Testis (tissue), 2 donors: ENCODE measurements at regions not wholly inside any gene's neighbourhood (a gene's known extent, or its start where the extent isn't known, plus 50 kb on each side); places are given as distances from the start of the nearest gene placed in this dataset.

Source experiments
- DNase-seq: peaks from one replicate; pipeline ENCODE4 v3.0.0-alpha.2; 2019
- H3K27ac ChIP-seq, 2 donors: fragments of 200-600 bp; sonication (generic); one replicate each; pipeline ENCODE4 v1.5.1; 2019
- H3K27me3 ChIP-seq: fragments of 200-600 bp; sonication (generic); one replicate; pipeline ENCODE4 v1.5.1; 2019
- H3K36me3 ChIP-seq: fragments of 200-600 bp; sonication (generic); one replicate; pipeline ENCODE4 v1.5.1; 2017; ENCODE audit warnings: low read depth; ENCODE audit errors: missing control alignments
- H3K4me1 ChIP-seq: fragments of 200-600 bp; sonication (generic); one replicate; pipeline ENCODE4 v1.5.1; 2019
- H3K4me3 ChIP-seq, 2 donors: fragments of 200-600 bp; sonication (generic); one replicate each; pipeline ENCODE4 v1.5.1; 2017 to 2019
- H3K9me3 ChIP-seq: fragments of 200-600 bp; sonication (generic); one replicate; pipeline ENCODE4 v1.5.1; 2017
- CTCF ChIP-seq, 3 experiments: fragments of 450-650 bp in 2 of 3; fragments of 200-600 bp in 1 of 3; sonication (generic) in 1 of 3; IDR thresholded peaks; one replicate each; pipeline ENCODE4 v1.5.1; 2016 to 2019; ENCODE audit warnings: antibody characterized with exemption in 3 of 3, mild to moderate bottlenecking in 2 of 3, moderate library complexity in 1 of 3
- POLR2A ChIP-seq: fragments of 450-650 bp; IDR thresholded peaks from one replicate; pipeline ENCODE4 v1.6.1; 2017; ENCODE audit warnings: antibody characterized with exemption, mild to moderate bottlenecking, moderate library complexity
- WGBS, 2 donors: methylation state at CpG; one replicate each; pipeline ENCODE4 v1.1.5; 2018; 5-methylcytosine and 5-hydroxymethylcytosine counted together
- intact Hi-C: fragments of 100-400 bp; cut with DNase I; formaldehyde crosslinking; loops from one replicate; pipeline ENCODE4 v1.15.1; 2023; ENCODE audit warnings: low total_unique reads

DNA sequence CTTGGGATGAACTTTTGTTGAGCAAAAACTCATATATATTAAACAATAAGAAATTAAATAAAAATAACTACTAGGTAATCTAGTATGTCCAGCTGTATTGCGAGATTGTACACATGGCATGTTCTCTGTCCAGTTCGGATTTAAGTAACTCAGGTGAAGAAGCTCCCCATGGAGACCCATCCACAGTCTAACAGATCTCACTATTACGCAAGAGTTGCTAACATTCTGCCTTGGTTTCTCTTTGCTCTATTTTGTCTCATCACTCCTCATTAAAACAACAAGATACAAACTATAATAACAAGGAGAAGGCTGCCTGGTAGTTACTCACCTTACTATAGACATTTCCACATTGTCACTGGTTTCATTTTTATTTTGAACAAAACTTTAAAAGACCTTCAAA lies 1372.3 kb upstream of the CELF2 start:
- TF ChIP-seq POLR2A, result no peak
- TF ChIP-seq CTCF (IDR thresholded peaks at IDR 0.05), result no peak
- WGBS, 2 donors, result 87 to 93% methylated on average over 3 of the region's 3 CpGs
- intact Hi-C loops, result no loop called here

DNA sequence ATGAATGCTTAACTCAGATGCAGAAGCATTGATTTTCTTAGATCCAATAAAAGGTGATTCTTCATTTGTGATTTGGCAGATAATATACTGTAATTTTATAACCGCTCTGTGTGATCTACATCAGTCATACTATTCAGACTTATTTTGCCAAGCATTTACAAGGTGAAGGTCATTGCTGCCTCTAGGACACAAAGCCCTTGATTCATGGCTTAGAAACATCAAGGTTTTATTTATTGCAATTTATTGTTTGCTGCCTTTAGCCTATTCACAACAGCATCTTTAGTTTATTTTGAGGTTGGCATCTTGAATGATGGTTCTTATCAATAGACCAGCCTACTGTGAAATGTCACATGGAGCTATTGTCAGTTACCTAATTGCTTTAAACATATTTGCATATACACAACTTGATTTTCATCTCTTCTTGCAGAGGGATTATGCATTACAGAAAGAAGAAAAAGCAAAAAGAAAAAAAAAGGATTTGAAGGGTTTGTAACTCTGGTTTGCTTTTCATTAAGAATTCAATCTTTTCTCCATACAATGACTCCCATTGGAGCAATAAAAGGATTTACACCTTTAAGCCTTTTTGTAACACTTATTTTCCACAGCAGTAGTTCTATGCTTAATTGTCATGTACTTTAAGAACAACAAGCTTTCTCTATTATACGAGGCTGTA lies 1371.6 kb upstream of the CELF2 start:
- no peaks in the 10 kb centered on the region for H3K9me3 ChIP-seq
- H3K36me3 ChIP-seq, result no peaks in the 10 kb centered on the region
- 65 to 68% methylated on average over 2 of the region's 2 CpGs for WGBS, 2 donors
- H3K27me3 ChIP-seq, result no peaks in the 10 kb centered on the region
- intact Hi-C loops, result no loop called here
- H3K4me1 ChIP-seq, result no peaks in the 10 kb centered on the region
- DNase-seq, result no peak
- H3K27ac ChIP-seq, result no peak overlapping the region
- TF ChIP-seq POLR2A (no peak), CTCF (IDR thresholded peaks at IDR 0.05) (no peak)
- H3K4me3 ChIP-seq, result no peak overlapping the region

More for the DNA sequence above, 1372.3 kb upstream of the CELF2 start:
- H3K4me3 ChIP-seq, result no peak overlapping the region
- H3K36me3 ChIP-seq, result no peaks in the 10 kb centered on the region
- no peaks in the 10 kb centered on the region for H3K9me3 ChIP-seq
- no peak overlapping the region for H3K27ac ChIP-seq
- no peak for DNase-seq
- no peaks in the 10 kb centered on the region for H3K4me1 ChIP-seq
- no peaks in the 10 kb centered on the region for H3K27me3 ChIP-seq

- TF ChIP-seq POLR2A (no peak), CTCF (IDR thresholded peaks at IDR 0.05) (no peak)
- intact Hi-C loops, result no loop called here
- WGBS, 2 donors, result 81 to 86% methylated on average over 3 of the region's 3 CpGs
- Histone ChIP-seq H3K27ac (no peak overlapping the region), H3K27me3 (no peaks in the 10 kb centered on the region), H3K36me3 (no peaks in the 10 kb centered on the region), H3K4me1 (no peaks in the 10 kb centered on the region), H3K4me3 (no peak overlapping the region), H3K9me3 (no peaks in the 10 kb centered on the region)
- DNase-seq, result no peak
Measured at GRCh38 chr10:9654261-9654660, 1363.4 kb upstream of the CELF2 start.

DNA sequence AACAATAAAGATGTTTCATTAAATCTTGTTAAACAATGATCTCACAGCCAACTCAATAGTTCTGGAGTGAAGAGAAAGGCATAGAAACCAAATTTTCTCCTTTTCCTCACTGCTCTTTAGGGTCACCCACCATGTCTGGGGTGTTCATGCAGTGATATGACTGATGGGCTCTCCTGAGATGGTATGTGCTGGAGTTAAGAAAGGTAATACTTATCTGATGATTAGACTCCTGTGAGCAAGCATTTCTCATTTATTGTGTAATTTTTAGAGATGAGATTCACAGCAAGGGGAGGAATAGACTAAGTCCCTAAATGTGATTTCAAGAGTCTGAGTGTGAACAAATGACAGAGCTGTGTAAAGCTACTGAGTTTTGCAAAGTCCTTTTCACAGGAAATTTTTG lies 1361.3 kb upstream of the CELF2 start:
- intact Hi-C loops, result no loop called here
- H3K4me3 ChIP-seq, result no peak overlapping the region
- TF ChIP-seq CTCF (IDR thresholded peaks at IDR 0.05), result no peak
- TF ChIP-seq POLR2A, result no peak
- H3K9me3 ChIP-seq, result no peaks in the 10 kb centered on the region
- H3K4me1 ChIP-seq, result no peaks in the 10 kb centered on the region
- no peak overlapping the region for H3K27ac ChIP-seq
- no peaks in the 10 kb centered on the region for H3K27me3 ChIP-seq
- H3K36me3 ChIP-seq, result no peaks in the 10 kb centered on the region
- no peak for DNase-seq

GRCh38 chr10:9656996-9657395 lies 1360.7 kb upstream of the CELF2 start:
- intact Hi-C loops, result no loop called here
- TF ChIP-seq POLR2A (no peak), CTCF (IDR thresholded peaks at IDR 0.05) (no peak)
- H3K27me3 ChIP-seq, result no peaks in the 10 kb centered on the region
- no peak for DNase-seq
- H3K4me3 ChIP-seq, result no peak overlapping the region
- no peaks in the 10 kb centered on the region for H3K4me1 ChIP-seq
- no peak overlapping the region for H3K27ac ChIP-seq
- no peaks in the 10 kb centered on the region for H3K36me3 ChIP-seq
- 82 to 89% methylated on average over 1 of the region's 1 CpG for WGBS, 2 donors
- no peaks in the 10 kb centered on the region for H3K9me3 ChIP-seq
